Endodermal cell (in vitro differentiated cells): ENCODE measurements at regions not wholly inside any gene's neighbourhood (a gene's known extent, or its start where the extent isn't known, plus 50 kb on each side); places are given as distances from the start of the nearest gene placed in this dataset.

Source experiments
- DNase-seq: peaks from one replicate; pipeline ENCODE4 v3.0.0-alpha.2; 2017
- H3K27ac ChIP-seq: 2 replicates; pipeline ENCODE4 v1.5.1; 2013; ENCODE audit warnings: mild to moderate bottlenecking, low read depth, low read length, moderate library complexity
- H3K27me3 ChIP-seq: 2 replicates; pipeline ENCODE4 v1.6.1; 2013; ENCODE audit warnings: mild to moderate bottlenecking, low read length, moderate library complexity; ENCODE audit not compliant: insufficient read depth, control insufficient read depth, poor library complexity, severe bottlenecking
- H3K36me3 ChIP-seq: 2 replicates; pipeline ENCODE4 v1.7.0; 2013; ENCODE audit warnings: mild to moderate bottlenecking, low read length, moderate library complexity; ENCODE audit not compliant: control insufficient read depth, insufficient read depth
- H3K4me1 ChIP-seq: one replicate; pipeline ENCODE4 v1.7.0; 2013; ENCODE audit warnings: low read length; ENCODE audit not compliant: control insufficient read depth, insufficient read depth
- H3K4me3 ChIP-seq: 2 replicates; pipeline ENCODE4 v1.5.1; 2013; ENCODE audit warnings: mild to moderate bottlenecking, low read length, moderate library complexity
- H3K9ac ChIP-seq: 2 replicates; pipeline ENCODE4 v1.6.1; 2013; ENCODE audit warnings: mild to moderate bottlenecking, low read length, moderate library complexity; ENCODE audit not compliant: poor library complexity, severe bottlenecking; ENCODE audit errors: extremely low read depth
- H3K9me3 ChIP-seq: 2 replicates; pipeline ENCODE4 v1.6.1; 2013; ENCODE audit warnings: mild to moderate bottlenecking, low read length, moderate library complexity; ENCODE audit not compliant: control insufficient read depth
- H3K27ac Mint-ChIP-seq: 2 replicates; pipeline ENCODE4 v1.8.0; 2020; ENCODE audit warnings: mixed read lengths
- H3K27me3 Mint-ChIP-seq: 2 replicates; pipeline ENCODE4 v1.8.0; 2021; ENCODE audit warnings: mild to moderate bottlenecking, mixed read lengths; ENCODE audit not compliant: insufficient read depth
- H3K36me3 Mint-ChIP-seq: 2 replicates; pipeline ENCODE4 v1.8.0; 2020; ENCODE audit warnings: low read depth, mixed read lengths
- H3K4me1 Mint-ChIP-seq: 2 replicates; pipeline ENCODE4 v1.8.0; 2020; ENCODE audit warnings: mixed read lengths
- H3K4me3 Mint-ChIP-seq: 2 replicates; pipeline ENCODE4 v1.8.0; 2020; ENCODE audit warnings: mild to moderate bottlenecking, moderate library complexity, mixed read lengths
- H3K9me3 Mint-ChIP-seq: 2 replicates; pipeline ENCODE4 v1.8.0; 2020; ENCODE audit warnings: mild to moderate bottlenecking, mixed read lengths
- WGBS, 2 experiments: methylation state at CpG; one replicate each; pipeline versions ENCODE4 v1.1.5 to v1.1.7; 2013; ENCODE audit warnings: missing lambda C conversion rate in 2 of 2, mixed read lengths in 1 of 2; ENCODE audit not compliant: insufficient coverage in 1 of 2, insufficient read length in 1 of 2; 5-methylcytosine and 5-hydroxymethylcytosine counted together
- TF ChIP-seq, protein P1 (sequence below): fragments of 200-600 bp; sonication (generic); conservative IDR thresholded peaks from 2 replicates; pipeline ENCODE4 v1.5.0; 2021; ENCODE audit warnings: antibody characterized with exemption, mild to moderate bottlenecking

- no peak for DNase-seq
- H3K9me3 ChIP-seq, result no peaks in the 10 kb centered on the region
- Mint-ChIP-seq H3K36me3 (no peaks in the 10 kb centered on the region), H3K4me3 (no peak overlapping the region), H3K27me3 (no peaks in the 10 kb centered on the region), H3K4me1 (peaks cover 33% of the 10 kb centered on the region), H3K9me3 (no peaks in the 10 kb centered on the region), H3K27ac (no peak overlapping the region)
- peaks cover 9% of the 10 kb centered on the region for H3K4me1 ChIP-seq
- no peak overlapping the region for H3K27ac ChIP-seq
- 100% methylated on average over 1 of the region's 1 CpG for WGBS, 2 experiments
- TF ChIP-seq, protein P1, sequence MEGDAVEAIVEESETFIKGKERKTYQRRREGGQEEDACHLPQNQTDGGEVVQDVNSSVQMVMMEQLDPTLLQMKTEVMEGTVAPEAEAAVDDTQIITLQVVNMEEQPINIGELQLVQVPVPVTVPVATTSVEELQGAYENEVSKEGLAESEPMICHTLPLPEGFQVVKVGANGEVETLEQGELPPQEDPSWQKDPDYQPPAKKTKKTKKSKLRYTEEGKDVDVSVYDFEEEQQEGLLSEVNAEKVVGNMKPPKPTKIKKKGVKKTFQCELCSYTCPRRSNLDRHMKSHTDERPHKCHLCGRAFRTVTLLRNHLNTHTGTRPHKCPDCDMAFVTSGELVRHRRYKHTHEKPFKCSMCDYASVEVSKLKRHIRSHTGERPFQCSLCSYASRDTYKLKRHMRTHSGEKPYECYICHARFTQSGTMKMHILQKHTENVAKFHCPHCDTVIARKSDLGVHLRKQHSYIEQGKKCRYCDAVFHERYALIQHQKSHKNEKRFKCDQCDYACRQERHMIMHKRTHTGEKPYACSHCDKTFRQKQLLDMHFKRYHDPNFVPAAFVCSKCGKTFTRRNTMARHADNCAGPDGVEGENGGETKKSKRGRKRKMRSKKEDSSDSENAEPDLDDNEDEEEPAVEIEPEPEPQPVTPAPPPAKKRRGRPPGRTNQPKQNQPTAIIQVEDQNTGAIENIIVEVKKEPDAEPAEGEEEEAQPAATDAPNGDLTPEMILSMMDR, result no peak
- no peaks in the 10 kb centered on the region for H3K27me3 ChIP-seq
- no peak overlapping the region for H3K9ac ChIP-seq
- H3K36me3 ChIP-seq, result no peaks in the 10 kb centered on the region
- no peak overlapping the region for H3K4me3 ChIP-seq
Observed at GRCh38 chr2:22993250-22993649, 391.7 kb upstream of the KLHL29 start.

DNA sequence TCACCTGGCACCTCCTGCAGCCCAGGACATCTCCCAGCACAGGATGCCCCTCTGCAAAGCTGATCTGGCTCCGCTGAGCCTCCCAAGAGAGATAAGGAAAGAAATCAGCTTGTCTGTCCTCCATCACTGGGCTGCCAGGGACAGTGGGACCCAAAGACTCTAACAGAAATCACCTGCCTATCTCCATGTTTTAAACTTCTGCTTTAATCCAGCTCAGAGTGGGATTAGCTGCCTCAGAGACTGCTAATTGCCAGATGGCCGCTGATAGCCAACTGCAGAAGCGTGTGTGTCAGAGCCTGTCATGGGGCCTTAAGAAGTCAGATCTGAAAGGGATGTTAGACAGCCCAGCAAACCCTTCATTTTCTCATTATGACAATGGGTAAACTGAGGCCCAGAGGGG, 389.4 kb upstream of the KLHL29 start:
- Histone ChIP-seq H3K4me3 (no peak overlapping the region), H3K36me3 (no peaks in the 10 kb centered on the region), H3K9ac (no peak overlapping the region), H3K4me1 (peaks cover 9% of the 10 kb centered on the region), H3K27me3 (no peaks in the 10 kb centered on the region), H3K9me3 (no peaks in the 10 kb centered on the region), H3K27ac (no peak overlapping the region)
- no peak overlapping the region for H3K4me3 Mint-ChIP-seq
- no peaks in the 10 kb centered on the region for H3K9me3 Mint-ChIP-seq
- peak; percentile 56 for DNase-seq
- no peaks in the 10 kb centered on the region for H3K27me3 Mint-ChIP-seq
- no peaks in the 10 kb centered on the region for H3K36me3 Mint-ChIP-seq
- 51 to 62% methylated on average over 3 of the region's 3 CpGs for WGBS, 2 experiments
- peak overlapping the region; percentile 61 for H3K27ac Mint-ChIP-seq
- peaks cover 30% of the 10 kb centered on the region for H3K4me1 Mint-ChIP-seq
- TF ChIP-seq, protein P1, result no peak

DNA sequence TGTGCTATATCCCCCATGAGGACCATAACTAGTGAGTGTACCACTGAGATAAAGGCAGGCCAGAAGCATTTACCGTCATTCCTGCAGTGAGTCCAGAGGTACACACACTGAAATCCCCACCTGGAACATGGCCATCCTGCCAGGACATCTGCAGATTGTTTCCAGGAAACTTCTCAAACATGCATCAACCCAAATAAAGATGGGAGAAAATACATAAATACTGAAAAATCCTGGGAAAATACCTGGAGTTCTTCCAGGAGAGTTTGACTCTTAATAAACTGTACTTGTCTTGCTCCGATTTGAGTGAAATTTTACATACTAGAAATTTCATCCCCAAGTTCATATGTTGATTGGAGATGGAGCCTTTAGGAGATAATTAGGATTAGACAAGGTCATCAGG, 388.1 kb upstream of the KLHL29 start:
- Histone ChIP-seq H3K27ac (no peak overlapping the region), H3K4me3 (no peak overlapping the region), H3K4me1 (peaks cover 9% of the 10 kb centered on the region), H3K36me3 (no peaks in the 10 kb centered on the region), H3K9me3 (no peaks in the 10 kb centered on the region), H3K27me3 (no peaks in the 10 kb centered on the region), H3K9ac (no peak overlapping the region)
- Mint-ChIP-seq H3K4me3 (no peak overlapping the region), H3K36me3 (no peaks in the 10 kb centered on the region), H3K27ac (no peak overlapping the region), H3K4me1 (peaks cover 25% of the 10 kb centered on the region), H3K9me3 (no peaks in the 10 kb centered on the region), H3K27me3 (no peaks in the 10 kb centered on the region)
- TF ChIP-seq, protein P1, result no peak
- WGBS, 2 experiments, result 88 to 100% methylated on average over 1 to 2 of the region's 2 CpGs
- DNase-seq, result no peak
